ENCODE measurements at regions not wholly inside any gene's neighbourhood (a gene's known extent, or its start where the extent isn't known, plus 50 kb on each side); places are given as distances from the start of the nearest gene placed in this dataset.
"Not testable (repeated sequence)": the region's sequence is repeated elsewhere in the genome, so short reads cannot be mapped to it uniquely, and the experiment has no call there.

GRCh38 chr9:102483651-102484050, 511.5 kb upstream of the CYLC2 start:
- Histone ChIP-seq H3K27me3 (no peaks in the 10 kb centered on the region), H3K4me3 (no peak overlapping the region), H3K36me3 (no peaks in the 10 kb centered on the region), H3K9me3 (no peaks in the 10 kb centered on the region), H3K27ac (no peak overlapping the region), H3K4me1 (no peaks in the 10 kb centered on the region)
- DNase-seq (no peak), ATAC-seq (no peak)
- intact Hi-C loops (cut with DNase I; ENCODE audit: low total_unique reads) (no loop called here), in situ Hi-C loops (cut with MboI; ENCODE audit: low sequenced_read_pairs in 4 of 4) (no loop called here)
- TF ChIP-seq, protein P1, sequence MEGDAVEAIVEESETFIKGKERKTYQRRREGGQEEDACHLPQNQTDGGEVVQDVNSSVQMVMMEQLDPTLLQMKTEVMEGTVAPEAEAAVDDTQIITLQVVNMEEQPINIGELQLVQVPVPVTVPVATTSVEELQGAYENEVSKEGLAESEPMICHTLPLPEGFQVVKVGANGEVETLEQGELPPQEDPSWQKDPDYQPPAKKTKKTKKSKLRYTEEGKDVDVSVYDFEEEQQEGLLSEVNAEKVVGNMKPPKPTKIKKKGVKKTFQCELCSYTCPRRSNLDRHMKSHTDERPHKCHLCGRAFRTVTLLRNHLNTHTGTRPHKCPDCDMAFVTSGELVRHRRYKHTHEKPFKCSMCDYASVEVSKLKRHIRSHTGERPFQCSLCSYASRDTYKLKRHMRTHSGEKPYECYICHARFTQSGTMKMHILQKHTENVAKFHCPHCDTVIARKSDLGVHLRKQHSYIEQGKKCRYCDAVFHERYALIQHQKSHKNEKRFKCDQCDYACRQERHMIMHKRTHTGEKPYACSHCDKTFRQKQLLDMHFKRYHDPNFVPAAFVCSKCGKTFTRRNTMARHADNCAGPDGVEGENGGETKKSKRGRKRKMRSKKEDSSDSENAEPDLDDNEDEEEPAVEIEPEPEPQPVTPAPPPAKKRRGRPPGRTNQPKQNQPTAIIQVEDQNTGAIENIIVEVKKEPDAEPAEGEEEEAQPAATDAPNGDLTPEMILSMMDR (IDR thresholded peaks at IDR 0.05 in 4 of 5, conservative IDR thresholded peaks at IDR 0.05 in 1 of 5), result no peak
- TF ChIP-seq POLR2A (IDR thresholded peaks at IDR 0.05), result no peak

- ATAC-seq (no peak), DNase-seq (no peak)
- in situ Hi-C loops (cut with MboI; ENCODE audit: low sequenced_read_pairs in 4 of 4), result no loop called here
These were observed 512.4 kb upstream of the CYLC2 start for GRCh38 chr9:102482776-102483175.

DNA sequence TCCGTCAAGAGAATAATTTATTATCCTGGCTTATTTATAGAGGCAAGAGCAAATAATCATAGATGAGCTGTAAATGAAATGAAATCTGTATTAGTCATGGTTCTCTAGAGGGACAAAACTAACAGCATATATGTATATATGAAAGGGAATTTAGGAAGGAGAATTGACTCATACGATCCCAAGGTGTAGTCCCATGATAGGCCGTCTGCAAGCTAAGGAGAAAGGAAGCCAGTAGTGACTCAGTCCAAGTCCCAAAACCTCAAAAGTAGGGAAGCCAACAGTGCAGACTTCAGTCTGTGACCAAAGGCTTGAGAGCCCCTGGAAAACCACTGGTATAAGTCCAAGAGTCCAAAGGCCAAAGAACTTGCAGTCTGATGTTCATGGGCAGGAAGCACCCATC, 515.9 kb upstream of the CYLC2 start:
- Histone ChIP-seq H3K36me3 (no peaks in the 10 kb centered on the region), H3K27ac (no peak overlapping the region), H3K9me3 (no peaks in the 10 kb centered on the region), H3K4me3 (no peak overlapping the region), H3K4me1 (no peaks in the 10 kb centered on the region), H3K27me3 (no peaks in the 10 kb centered on the region)
- DNase-seq (no peak), ATAC-seq (no peak)
- TF ChIP-seq POLR2A (IDR thresholded peaks at IDR 0.05), result no peak
- TF ChIP-seq, protein P1 (IDR thresholded peaks at IDR 0.05 in 4 of 5, conservative IDR thresholded peaks at IDR 0.05 in 1 of 5), result no peak
- intact Hi-C loops (cut with DNase I; ENCODE audit: low total_unique reads) (no loop called here), in situ Hi-C loops (cut with MboI; ENCODE audit: low sequenced_read_pairs in 4 of 4) (no loop called here)

More at GRCh38 chr9:102482776-102483175, 512.4 kb upstream of the CYLC2 start:
- H3K27me3 ChIP-seq, result no peaks in the 10 kb centered on the region
- no peak overlapping the region for H3K4me3 ChIP-seq
- no peaks in the 10 kb centered on the region for H3K36me3 ChIP-seq
- H3K4me1 ChIP-seq, result no peaks in the 10 kb centered on the region
- no peaks in the 10 kb centered on the region for H3K9me3 ChIP-seq
- intact Hi-C loops (cut with DNase I; ENCODE audit: low total_unique reads), result no loop called here
- TF ChIP-seq POLR2A (IDR thresholded peaks at IDR 0.05), result no peak
- TF ChIP-seq, protein P1 (IDR thresholded peaks at IDR 0.05 in 4 of 5, conservative IDR thresholded peaks at IDR 0.05 in 1 of 5), result no peak
- H3K27ac ChIP-seq, result no peak overlapping the region

DNA sequence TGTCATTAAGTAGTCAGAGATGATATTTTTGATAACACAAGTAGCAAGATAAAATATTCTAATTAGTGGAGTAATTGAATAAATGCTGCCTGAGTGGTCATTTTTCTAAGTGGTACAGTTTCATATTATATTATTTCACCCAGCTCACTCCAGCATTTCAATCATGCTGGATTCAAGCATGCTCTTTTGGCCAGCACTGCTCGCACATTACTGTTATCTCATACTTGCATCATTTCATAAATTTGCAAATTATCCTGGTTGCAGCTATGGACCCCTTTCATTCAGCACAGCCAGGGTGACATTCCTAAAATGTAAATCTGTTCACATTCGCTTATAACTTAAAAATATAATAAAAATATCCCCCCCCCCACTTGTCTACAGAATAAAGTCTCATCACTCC, 520.8 kb upstream of the CYLC2 start:
- in situ Hi-C loops (cut with MboI; ENCODE audit: low sequenced_read_pairs in 4 of 4) (loop anchor here in 1 of 4 donors (25.0 kb wide), 1 partner anchor 88 kb away; no protein-coding TSS in a partner anchor), intact Hi-C loops (cut with DNase I; ENCODE audit: low total_unique reads) (no loop called here)
- no peaks in the 10 kb centered on the region for H3K36me3 ChIP-seq
- H3K27ac ChIP-seq, result no peak overlapping the region
- no peak for ATAC-seq
- TF ChIP-seq POLR2A (IDR thresholded peaks at IDR 0.05), result no peak
- TF ChIP-seq, protein P1 (IDR thresholded peaks at IDR 0.05 in 4 of 5, conservative IDR thresholded peaks at IDR 0.05 in 1 of 5), result no peak
- H3K9me3 ChIP-seq, result no peaks in the 10 kb centered on the region
- no peak overlapping the region for H3K4me3 ChIP-seq
- H3K4me1 ChIP-seq, result no peaks in the 10 kb centered on the region
- H3K27me3 ChIP-seq, result no peaks in the 10 kb centered on the region
- no peak for DNase-seq

DNA sequence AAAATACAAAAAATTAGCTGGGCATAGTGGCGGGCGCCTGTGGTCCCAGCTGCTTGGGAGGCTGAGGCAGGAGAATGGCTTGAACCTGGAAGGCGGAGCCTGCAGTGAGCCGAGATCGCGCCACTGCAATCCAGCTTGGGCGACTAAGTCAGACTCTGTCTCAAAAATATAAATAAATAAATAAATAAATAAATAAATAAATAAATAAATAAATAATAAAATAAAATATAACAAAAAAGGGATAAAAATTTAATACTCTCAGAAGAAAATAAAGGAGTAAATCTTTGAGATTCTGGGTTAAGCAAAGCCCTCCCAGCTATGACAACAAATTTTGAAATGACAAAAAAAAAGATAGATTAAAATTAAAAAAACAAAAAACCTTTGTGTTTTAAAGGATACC, 525.7 kb upstream of the CYLC2 start:
- in situ Hi-C loops (cut with MboI; ENCODE audit: low sequenced_read_pairs in 4 of 4), result loop anchor here in 1 of 4 donors (25.0 kb wide), 1 partner anchor 93 kb away; no protein-coding TSS in a partner anchor
- H3K27ac ChIP-seq; H3K36me3 ChIP-seq; DNase-seq; H3K9me3 ChIP-seq; intact Hi-C loops (cut with DNase I; ENCODE audit: low total_unique reads); H3K4me1 ChIP-seq; ATAC-seq; H3K27me3 ChIP-seq; H3K4me3 ChIP-seq: not testable (repeated sequence)
